Germinal center (tissue), 1 donor: ENCODE measurements at regions not wholly inside any gene's neighbourhood (a gene's known extent, or its start where the extent isn't known, plus 50 kb on each side); places are given as distances from the start of the nearest gene placed in this dataset.

ENCODE experiments used
- DNase-seq: peaks from one replicate; pipeline ENCODE4 v3.0.0; 2012; ENCODE audit warnings: mixed read lengths, low spot score

DNA sequence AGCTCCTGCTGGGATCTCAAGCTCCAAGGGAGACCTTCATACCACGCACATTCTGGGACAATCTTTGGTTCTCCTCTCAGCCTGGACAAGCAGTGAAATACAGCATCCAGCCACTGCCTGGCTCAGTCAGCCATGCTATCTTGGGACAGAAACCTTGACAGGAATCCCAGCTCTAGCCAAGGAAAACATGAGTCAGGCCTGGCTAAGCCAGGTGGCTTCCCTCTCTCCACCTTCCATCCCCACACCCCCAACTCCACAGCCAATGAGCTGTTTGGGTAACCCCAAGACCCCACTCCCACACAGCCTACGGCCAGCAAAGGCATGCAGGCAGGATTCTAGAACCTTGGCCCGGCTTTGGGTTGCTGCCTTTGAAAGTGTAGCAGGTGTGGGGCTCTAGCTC, 64.9 kb downstream of the MCFD2 start:
- DNase-seq: no peak

DNA sequence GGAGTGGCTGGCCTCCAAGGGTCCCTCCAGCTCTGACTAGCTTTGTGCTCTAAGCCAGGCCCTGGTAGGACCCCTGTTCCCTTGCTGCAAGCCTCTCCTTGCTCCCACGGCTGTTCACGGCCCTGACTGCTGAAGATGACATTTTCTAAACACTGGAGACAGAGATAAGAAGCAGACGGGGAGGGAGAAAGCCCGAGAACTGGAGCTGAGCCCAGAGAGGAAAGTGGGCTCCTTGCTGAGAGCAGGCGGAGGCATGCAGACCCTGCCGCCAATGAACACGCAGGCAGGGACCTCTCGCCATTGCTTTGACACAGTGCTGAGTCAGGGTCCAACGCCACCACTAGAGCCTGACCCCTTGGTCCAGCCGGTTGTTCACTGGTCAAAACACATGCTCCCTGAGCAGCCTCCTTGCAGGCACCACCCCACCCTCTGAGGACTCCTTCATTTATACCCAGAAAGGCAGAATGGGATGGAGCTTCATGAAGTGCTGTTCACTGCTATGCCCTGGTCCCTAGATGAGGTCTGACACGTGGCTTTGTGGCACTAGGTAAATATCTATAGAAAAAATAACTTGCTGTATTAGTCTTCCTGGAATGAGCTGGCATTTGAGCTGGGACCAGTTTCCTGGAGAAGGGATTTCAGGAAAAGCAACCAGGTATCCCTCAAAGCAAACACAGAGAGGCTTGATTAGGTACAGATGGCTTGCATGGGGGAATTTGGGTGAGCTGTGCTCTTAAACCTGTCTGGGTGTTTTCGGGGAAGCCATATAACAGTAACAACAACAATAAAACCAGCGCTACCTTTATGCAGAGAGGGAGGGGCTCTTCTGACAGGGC, 65.7 kb downstream of the MCFD2 start:
- no peak for DNase-seq

DNA sequence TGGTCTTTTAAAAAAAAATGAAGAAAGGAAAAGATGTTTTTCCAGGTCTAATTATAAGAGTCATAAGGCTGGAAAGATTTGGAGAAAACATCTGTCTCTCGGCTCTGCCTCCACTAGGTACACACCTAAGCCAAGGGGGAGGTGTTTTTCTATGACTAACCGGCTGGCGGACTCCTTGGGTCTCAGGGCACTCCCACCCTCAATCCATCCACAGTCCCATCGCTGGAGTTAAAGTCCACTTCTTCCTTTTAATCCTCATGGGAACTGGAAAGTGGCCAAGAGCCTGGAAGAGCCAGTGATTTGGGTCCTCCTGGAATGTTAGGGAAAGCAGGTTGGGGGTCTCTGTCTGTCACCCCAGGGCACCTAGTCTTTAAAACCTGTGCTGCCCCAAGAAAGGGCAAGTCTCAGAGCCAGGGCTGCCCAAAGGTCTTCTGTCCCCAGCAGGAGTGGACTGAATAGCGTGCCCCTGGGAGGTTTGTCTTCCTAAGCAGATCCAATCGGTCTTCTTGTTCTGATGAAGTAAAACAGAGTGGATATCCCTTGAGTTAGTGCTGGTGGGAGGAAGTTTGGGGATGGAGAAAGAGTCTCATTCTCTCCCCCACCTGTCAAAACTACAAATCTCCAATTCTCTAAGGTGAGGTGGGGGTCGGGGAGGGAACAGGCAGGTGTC, 66.4 kb downstream of the MCFD2 start:
- DNase-seq: no peak

DNA sequence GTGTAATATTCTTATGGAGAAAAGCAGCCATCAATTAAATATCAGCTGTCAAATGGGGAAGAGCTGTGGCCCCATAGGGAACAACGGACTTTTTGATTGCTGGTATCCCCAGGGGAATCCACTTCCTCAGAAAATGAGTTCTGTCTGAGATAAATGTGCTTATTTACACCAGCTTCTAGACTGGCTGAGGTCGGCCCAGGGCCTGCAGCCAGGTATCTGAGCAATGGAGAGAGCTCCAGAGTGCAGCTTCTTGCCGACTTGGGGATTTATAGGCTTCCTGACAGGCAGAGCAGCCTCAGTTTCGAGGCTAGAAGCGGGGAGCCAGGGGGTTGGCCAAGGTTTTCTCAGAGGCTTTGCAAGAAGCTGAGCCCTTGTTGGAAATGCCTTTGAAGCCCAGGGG, 67.2 kb downstream of the MCFD2 start:
- peak; percentile 27 for DNase-seq

DNA sequence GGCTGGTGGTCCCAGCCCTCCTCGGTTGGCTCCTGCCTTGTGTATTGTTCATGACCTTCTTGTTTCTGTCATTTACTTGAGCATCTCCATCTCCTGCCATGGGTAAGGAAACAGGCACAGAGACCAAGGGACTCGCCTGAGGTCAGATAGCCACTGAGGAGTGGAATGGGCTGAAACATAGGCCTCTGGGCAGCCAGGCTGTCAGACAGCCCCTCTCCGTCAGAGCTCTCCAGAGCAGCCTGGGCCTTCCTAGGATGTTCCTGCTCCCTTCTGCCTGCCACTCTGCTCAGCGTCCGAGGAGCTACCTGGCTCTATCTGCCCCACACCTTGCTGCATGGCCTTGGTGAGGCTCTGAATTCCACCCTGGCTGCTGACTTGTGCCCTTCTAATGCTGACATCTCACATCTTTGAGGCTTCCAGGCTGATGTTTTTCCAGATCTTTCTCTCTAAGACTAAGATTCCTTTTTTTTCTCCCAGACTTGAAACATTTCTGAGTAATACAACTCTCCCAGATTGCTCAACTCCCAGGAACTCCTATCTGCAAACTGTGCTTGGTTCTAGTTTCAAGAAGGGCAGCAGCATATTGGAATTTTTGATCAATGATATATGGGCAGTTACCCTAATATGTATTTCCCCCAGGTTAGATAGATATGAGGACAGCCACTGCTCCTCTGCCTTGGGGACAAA, 67.7 kb downstream of the MCFD2 start:
- no peak for DNase-seq

DNA sequence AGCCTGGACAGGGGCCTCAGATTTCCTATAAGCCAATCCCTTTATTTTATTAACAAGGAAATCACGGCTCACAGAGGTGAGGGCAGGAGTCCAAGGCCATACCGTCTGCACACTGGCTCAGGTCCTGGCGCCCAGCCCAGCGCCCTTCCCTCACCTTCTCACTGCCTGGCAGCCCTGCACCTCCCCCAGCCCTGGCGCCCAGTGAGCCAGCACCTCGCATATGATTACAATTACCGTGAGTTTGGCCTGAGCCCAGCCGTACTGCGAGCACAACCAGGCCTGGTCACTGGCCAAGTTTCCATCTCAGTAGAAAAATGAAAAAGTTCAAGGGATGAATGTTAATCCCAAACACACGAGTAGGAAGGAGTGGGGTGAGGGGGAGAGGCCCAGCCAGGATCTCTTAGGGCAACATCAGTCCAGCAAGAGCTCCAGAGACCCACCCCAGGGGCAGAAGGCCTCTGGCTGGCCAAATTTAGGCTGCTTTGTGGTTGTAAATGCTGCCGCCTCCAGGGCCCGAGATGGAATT, 68.4 kb downstream of the MCFD2 start:
- DNase-seq: no peak

DNA sequence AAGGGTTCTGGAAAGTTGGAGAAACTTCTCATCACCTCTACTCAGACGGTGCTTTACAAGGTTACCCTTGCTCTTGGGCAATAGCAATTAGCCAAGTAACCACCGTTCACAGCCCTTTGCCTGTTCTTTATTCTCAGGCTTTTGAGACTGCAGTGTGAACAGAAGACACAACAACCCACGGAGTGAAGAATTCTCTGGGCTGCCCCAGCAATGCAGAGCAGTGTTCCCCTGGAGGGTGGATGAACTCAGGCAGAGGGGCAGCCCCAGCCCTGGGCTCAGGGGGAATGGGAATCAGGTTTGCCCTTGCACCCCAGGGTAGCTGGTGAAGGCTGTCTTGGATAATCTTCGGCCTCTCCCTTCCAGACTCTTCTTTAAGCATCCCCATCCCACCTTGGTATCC, 69.1 kb downstream of the MCFD2 start:
- no peak for DNase-seq

DNA sequence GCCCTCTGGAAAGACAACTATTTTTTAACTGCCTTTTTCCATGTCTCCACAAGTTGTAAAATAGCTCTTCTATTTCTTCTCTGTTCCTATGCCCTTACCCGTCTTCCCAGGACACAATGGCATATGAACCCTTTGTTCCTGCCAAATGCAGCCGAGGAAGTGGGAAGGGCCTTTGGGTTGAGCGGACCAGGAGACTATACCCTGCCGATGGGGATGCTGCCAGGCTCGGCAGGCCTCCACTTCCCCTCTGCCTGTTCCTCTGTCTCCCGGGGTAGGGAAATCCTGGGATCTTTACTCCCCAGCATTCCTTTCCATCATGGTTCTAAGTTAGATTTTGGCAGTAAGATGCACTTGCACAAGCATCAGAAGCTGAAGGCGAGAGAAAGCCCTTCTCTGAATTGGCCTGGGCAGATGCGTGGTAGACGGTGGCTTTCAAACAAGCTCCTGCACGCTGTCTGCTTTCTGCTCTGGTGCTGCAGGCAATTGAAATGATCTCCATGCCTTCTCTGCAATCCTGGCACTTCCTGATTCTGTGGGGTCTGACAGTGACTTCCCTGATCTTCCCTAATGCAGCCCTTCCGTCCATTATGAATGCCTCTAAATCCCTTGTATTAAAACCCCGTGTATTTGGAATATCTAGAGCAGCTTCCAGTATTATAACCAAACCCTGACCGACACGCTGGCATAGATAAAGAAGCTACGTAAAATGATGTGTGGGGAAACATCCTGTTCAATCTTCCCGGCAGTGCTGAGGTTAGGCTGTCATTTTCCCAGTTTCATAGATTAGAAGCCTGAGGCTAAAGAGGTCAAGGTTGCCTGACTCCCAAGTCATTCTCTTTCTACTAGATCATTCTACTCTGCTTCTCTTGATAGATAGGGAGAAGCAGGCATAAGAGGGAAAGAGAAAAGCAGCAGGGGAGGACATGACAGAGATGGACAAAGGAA, 69.8 kb downstream of the MCFD2 start:
- DNase-seq: no peak

DNA sequence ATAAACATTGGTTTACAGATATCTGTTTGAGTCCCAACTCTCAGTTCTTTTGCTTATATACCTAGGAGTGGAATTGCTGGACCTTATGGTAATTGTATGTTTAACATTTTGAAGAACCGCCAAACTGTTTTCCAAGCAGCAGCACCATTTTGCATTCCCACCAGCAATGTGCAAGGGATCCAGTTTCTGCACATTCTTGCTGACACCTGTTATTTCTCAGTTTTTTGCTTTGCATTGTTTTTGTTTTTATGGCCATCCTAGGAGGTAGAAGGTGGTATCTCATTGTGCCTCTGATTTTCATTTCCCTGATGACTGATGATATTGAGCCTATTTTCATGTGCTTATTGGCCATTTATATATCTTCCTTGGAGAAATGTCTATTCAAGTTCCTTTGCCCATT, 71.2 kb downstream of the MCFD2 start:
- DNase-seq: no peak

DNA sequence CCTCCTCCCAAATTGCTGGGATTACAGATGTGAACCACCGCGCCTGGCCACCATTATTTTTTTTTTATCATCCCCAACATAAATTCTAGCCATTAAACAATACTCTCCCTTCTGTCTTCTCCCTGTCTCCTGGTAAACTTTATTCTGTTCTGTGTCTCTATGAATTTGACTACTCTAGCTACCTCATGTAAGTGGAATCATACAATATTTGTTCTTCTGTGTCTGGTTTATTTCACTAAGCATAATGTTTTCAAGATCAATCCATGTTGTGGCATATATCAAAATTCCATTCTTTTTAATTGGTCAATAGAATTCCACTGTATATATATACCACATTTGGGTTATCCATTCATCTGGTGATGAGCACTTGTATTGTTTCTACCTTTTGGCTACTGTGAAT, 71.6 kb downstream of the MCFD2 start:
- DNase-seq: no peak

DNA sequence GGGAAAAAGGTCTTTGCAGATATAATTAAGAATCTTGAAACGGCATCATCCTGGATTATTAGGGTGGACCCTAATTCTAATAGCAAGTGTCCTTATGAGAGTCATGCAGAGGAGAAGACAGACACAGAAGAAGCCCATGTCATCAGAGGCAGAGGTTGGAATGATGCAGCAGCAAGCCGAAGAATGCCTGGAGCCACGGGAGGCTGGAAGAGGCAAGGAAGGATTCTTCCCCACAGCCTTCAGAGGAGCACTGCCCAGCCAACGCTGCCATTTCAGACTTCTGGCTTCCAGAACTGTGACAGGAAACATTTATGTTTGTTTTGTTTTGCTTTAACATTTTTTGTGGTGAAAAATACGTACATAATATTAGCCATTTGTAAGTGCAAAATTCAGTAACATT, 72.3 kb downstream of the MCFD2 start:
- DNase-seq: no peak

DNA sequence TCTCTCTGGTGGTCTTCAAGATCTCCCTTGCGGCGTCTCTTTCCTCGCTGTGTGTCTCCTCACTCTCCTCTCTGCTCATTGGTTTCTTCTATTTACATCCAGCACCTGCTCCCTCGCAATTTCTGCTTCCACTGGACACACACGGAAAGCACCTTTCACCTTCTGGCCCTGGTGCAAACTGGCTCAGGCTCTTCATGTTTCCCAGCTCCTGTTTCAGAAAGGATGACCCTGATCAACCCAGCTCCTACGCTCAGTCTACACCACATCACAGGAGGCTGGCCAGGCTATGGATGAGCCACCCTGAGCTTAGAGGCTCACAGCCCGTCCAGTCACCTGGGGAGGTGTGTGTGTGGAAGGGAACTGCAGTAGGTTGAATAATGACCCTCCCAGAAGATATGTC, 72.7 kb downstream of the MCFD2 start:
- no peak for DNase-seq

DNA sequence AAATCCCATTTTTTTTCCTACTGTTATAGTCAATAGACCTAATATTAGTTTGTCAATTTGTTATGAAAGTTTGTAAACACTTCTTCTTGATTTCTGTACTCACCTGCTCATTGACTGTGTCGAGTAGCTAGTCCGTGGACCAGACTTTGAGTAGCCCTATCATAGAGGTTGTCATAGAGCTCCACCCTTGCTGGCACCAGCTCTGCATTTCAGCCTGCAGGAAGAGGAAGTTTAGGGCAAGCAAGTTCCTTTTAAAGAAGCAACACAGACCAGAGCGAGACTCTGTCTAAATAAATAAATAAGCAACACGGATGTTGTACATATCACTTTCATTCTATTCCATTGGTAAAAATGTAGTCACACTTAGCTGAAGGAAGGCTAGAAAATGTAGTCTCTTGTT, 74.0 kb downstream of the MCFD2 start:
- no peak for DNase-seq

DNA sequence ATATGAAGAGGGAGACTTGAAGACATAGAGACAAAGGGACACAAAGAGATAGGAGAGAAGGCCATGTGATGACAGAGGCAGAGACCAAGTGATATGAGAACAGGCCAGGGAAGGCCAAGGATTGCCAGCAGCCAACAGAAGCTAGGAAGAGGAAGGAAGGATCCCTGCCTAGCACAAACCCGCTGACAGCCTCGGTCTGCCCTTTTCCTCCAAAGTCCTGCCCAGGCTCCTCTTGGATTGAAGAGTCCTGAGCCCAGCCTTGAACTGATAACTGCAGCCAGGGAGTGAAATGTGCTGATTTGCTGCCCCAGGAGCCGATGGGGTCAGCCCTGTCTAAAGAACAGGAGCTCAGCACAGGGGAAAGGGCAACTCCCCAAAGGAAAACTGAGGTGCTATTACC, 76.6 kb downstream of the MCFD2 start:
- DNase-seq: no peak

DNA sequence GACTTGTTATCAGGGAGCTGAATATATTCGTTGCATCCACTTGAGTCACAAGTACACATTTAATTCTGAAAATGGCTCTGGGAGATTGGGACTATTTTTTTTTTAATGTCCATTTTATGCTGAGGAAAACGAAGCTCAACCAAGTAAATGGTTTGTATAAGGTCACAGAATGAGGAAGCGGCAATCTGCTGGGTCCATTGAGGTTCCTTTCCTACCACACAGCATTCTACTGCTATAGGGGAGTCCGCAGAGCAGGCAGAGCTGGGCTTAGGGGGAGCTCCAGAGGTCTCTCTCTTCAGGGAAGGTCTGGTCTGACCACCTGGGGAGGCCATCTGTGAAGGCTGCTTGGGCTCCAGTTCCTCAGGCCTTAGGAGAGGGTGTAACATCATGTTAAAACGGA, 77.9 kb downstream of the MCFD2 start:
- no peak for DNase-seq

DNA sequence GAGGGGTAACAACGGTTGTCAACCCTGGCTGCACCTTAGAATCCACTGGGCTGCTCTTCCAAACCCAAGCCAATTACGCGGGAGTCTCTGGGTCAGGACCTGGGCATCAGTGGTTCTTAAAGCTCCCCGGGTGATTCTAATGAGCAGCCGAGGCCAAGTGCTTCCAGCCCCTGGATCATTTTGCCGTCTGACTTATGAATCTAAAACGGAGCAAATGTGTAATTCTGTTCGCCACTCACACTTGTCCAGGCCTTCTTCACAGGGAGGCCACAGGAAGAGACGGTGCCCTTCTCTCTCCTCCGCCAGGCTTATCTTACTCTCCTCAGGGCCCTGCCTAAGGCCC, 78.5 kb downstream of the MCFD2 start:
- DNase-seq: no peak

DNA sequence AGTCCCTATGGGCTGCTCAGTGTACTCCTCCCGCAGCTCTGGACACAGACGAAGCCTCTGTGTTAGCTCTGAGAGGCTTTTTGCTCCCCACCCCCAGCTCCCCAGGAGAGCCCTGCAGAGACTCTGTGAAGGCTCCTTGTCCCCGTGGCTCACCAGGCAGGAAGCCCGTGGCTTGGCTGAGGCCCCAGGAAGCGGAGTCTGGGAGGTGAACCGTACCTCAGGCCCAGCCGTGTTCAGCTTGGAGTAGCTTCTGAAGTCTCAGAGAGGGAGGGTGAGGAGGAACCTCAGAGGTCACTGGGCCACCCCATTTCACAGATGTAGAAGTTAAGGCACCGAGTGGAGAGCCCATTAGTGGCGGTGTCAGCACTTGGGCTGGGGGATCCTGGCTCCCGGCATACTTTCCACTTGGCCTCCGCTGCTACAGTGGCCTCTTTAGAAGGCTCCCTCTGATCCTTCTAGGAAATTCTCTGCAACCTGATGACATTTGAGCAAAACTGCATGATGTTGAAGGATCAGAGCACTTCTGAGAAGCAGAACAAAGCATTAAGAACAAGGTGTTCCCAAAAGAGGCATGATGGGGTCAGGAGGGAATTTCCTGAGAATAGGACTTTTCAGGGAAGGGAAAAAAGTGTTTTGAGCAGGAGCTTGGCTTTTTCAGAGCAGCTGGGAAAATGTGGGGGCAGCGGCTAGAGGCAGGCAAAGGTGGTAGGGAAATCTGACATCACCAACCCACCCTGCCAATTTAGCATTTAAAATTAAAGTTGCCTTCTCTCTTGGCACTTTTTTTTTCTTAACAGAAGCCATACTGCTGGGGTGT, 79.1 kb downstream of the MCFD2 start:
- DNase-seq: no peak

DNA sequence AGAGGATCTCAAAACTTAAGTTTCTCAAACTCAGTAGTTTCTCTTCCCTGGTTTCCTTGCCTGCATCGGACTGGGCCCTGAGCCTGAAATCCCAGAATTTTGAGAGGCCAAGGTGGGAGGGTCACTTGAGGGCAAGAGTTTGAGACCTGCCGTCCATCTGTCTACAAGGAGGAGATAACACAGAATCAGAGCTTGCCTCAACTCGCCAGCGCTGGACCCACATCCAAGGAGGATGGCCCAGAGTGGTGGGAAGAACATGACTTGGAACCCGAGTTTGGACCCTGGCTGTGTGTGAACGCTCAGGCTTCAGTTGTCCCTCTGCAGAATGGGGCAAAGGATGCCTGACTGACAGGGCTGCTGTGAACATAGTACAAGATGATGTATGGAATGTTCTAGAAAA, 80.1 kb downstream of the MCFD2 start:
- no peak for DNase-seq

DNA sequence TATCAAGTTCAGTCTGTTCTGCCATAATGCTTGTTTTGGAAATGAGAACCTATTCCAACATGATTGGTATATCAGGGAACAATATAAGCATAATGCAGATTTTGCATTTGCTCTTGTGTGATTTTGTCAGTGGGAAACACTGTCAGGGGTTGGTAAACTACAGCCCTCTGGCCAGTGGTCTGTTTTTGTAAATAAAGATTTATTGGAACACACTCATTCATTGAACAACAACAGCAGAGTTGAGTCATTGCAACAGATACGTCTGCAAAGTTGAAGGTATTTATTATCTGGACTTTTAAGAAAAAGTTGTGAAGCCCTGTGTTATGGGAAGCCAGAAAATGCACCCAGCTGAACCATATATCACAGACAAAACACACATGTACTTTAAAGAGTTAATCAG, 83.1 kb downstream of the MCFD2 start:
- DNase-seq: no peak

DNA sequence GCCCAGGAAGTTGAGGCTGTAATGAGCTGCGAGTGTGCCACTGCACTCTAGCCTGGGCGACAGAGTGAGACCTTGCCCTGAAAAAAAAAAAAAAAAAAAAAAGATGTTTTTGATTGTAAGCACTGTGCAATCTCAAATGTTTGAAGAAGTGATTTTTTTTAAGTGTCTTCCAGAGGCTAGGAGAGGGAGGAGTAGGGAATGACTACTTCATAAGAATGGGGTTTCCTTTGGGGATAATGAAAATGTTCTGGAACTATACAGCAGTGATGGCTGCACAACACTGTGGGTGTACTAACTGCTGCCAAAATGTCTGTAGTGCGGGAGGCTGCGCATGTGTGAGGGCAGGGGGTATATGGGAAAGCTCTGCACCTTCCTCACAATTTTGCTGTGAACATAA, 83.7 kb downstream of the MCFD2 start:
- no peak for DNase-seq
